ENCODE measurements at regions not wholly inside any gene's neighbourhood (a gene's known extent, or its start where the extent isn't known, plus 50 kb on each side); places are given as distances from the start of the nearest gene placed in this dataset.
"Not testable (repeated sequence)": the region's sequence is repeated elsewhere in the genome, so short reads cannot be mapped to it uniquely, and the experiment has no call there.

DNA sequence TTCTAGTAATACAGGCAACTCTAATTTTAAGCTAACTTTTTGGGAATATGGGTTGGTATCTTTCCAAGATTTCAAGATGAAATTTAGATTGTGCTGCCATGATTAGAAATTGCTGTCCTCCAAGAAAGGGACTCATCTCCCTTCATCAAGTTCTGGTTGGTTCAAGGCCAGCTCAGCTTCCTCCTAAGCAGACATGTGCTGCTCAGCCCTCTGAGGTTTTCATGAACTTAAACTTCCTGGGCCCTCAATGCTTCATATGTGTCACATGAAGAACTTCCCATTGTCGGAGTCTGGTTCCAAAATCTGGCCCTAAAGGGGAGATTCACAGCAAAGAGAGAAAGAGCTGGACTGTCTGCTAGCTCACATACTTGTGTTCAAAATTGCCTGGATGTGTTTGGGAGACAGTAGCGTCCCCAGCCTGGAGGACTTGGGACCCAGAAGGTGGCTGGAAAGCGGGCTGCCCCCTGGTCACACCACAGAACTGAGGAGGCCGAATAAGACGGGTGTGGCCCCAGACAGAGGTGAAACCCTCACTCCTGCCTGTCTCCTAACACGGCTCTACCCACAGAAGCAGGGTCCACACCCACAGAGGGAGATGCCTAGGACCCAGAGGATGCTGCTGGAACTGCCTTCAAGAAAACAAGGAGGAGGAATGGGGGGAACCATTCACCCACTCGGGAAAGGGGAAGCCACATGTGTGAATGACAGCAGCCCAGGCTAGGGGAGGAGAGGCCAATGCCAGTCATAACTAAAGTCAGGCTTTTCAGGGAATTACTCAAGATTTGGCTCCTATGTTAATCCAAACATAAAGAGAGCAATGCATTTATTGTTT, 54.3 kb upstream of the GPR31 start:
- Histone ChIP-seq H3K4me2 (ENCODE audit: insufficient read depth, low read length, poor library complexity, severe bottlenecking) (no peak overlapping the region), H3K4me3 (ENCODE audit: low read length in 2 of 2) (peak overlapping the region in 1 of 2 donors; percentile 23), H2BK5ac (ENCODE audit: low read length) (no peak overlapping the region), H4K91ac (ENCODE audit: low read depth, low read length, poor library complexity) (no peak overlapping the region), H3K79me1 (ENCODE audit: low read depth, low read length) (no peaks in the 10 kb centered on the region), H4K8ac (ENCODE audit: low read depth, low read length) (no peak overlapping the region), H3K4me1 (ENCODE audit: control insufficient read depth in 2 of 2, insufficient read depth in 1 of 2, low read depth in 1 of 2, low read length in 2 of 2) (peaks cover 0 to 2% of the 10 kb centered on the region in 2 donors), H2AK5ac (ENCODE audit: low read depth, low read length) (peak overlapping the region; percentile 35), H3K27me3 (ENCODE audit: control insufficient read depth in 3 of 3, insufficient read depth in 3 of 3, low read depth in 1 of 3, low read length in 3 of 3) (peaks cover 0 to 10% (median 0%) of the 10 kb centered on the region in 3 experiments), H2BK12ac (ENCODE audit: low read length) (no peak overlapping the region), H3K36me3 (replicated peaks in 1 of 2; ENCODE audit: control insufficient read depth in 2 of 2, insufficient read depth in 2 of 2, low read length in 2 of 2) (no peaks in the 10 kb centered on the region), H3K14ac (ENCODE audit: low read length) (no peak overlapping the region), H3K18ac (ENCODE audit: low read length) (peak overlapping the region; percentile 16), H3K23ac (ENCODE audit: low read depth, low read length, poor library complexity) (no peak overlapping the region), H3K9me3 (replicated peaks in 1 of 2; ENCODE audit: control insufficient read depth in 2 of 2, insufficient read depth in 1 of 2, low read depth in 1 of 2, low read length in 2 of 2) (no peaks in the 10 kb centered on the region), H2AFZ (ENCODE audit: low read length) (no peak overlapping the region), H3K4ac (ENCODE audit: low read length) (no peak overlapping the region), H3K9ac (ENCODE audit: low read depth, low read length, poor library complexity) (no peak overlapping the region), H2BK120ac (ENCODE audit: low read depth, low read length) (no peak overlapping the region), H3K27ac (replicated peaks; ENCODE audit: low read length) (no peak overlapping the region), H2BK15ac (ENCODE audit: low read length) (no peak overlapping the region)
- WGBS, 2 donors (ENCODE audit: extremely low coverage in 2 of 2, insufficient read length in 2 of 2, insufficient replicate concordance in 1 of 2), result no CpG with 5 or more reads among the region's 7 CpGs
- no peak for DNase-seq (ENCODE audit: low spot score)

GRCh38 chr6:167212713-167213005, 54.9 kb upstream of the GPR31 start:
- Histone ChIP-seq H3K9ac (ENCODE audit: low read depth, low read length, poor library complexity) (no peak overlapping the region), H4K8ac (ENCODE audit: low read depth, low read length) (no peak overlapping the region), H2BK5ac (ENCODE audit: low read length) (no peak overlapping the region), H3K23ac (ENCODE audit: low read depth, low read length, poor library complexity) (no peak overlapping the region), H4K91ac (ENCODE audit: low read depth, low read length, poor library complexity) (no peak overlapping the region), H2BK15ac (ENCODE audit: low read length) (no peak overlapping the region), H2BK120ac (ENCODE audit: low read depth, low read length) (no peak overlapping the region), H2BK12ac (ENCODE audit: low read length) (no peak overlapping the region), H3K4ac (ENCODE audit: low read length) (no peak overlapping the region), H3K4me3 (ENCODE audit: low read length in 2 of 2) (no peak overlapping the region), H3K9me3 (replicated peaks in 1 of 2; ENCODE audit: control insufficient read depth in 2 of 2, insufficient read depth in 1 of 2, low read depth in 1 of 2, low read length in 2 of 2) (no peaks in the 10 kb centered on the region), H3K79me1 (ENCODE audit: low read depth, low read length) (no peaks in the 10 kb centered on the region), H3K14ac (ENCODE audit: low read length) (no peak overlapping the region), H3K4me2 (ENCODE audit: insufficient read depth, low read length, poor library complexity, severe bottlenecking) (no peak overlapping the region), H3K36me3 (replicated peaks in 1 of 2; ENCODE audit: control insufficient read depth in 2 of 2, insufficient read depth in 2 of 2, low read length in 2 of 2) (no peaks in the 10 kb centered on the region), H3K18ac (ENCODE audit: low read length) (peak overlapping the region; percentile 76), H3K27me3 (ENCODE audit: control insufficient read depth in 3 of 3, insufficient read depth in 3 of 3, low read depth in 1 of 3, low read length in 3 of 3) (peaks cover 0 to 9% (median 0%) of the 10 kb centered on the region in 3 experiments), H3K4me1 (ENCODE audit: control insufficient read depth in 2 of 2, insufficient read depth in 1 of 2, low read depth in 1 of 2, low read length in 2 of 2) (peaks cover 0 to 2% of the 10 kb centered on the region in 2 donors), H2AK5ac (ENCODE audit: low read depth, low read length) (no peak overlapping the region), H3K27ac (replicated peaks; ENCODE audit: low read length) (no peak overlapping the region), H2AFZ (ENCODE audit: low read length) (no peak overlapping the region)
- WGBS, 2 donors (ENCODE audit: extremely low coverage in 2 of 2, insufficient read length in 2 of 2, insufficient replicate concordance in 1 of 2), result no CpG with 5 or more reads among the region's 4 CpGs
- DNase-seq (ENCODE audit: low spot score), result no peak

GRCh38 chr6:167214206-167214605, 56.4 kb upstream of the GPR31 start:
- Histone ChIP-seq H3K4ac (ENCODE audit: low read length) (no peak overlapping the region), H2AFZ (ENCODE audit: low read length) (no peak overlapping the region), H3K27me3 (ENCODE audit: control insufficient read depth in 3 of 3, insufficient read depth in 3 of 3, low read depth in 1 of 3, low read length in 3 of 3) (peaks cover 0 to 7% (median 0%) of the 10 kb centered on the region in 3 experiments), H4K8ac (ENCODE audit: low read depth, low read length) (no peak overlapping the region), H3K4me1 (ENCODE audit: control insufficient read depth in 2 of 2, insufficient read depth in 1 of 2, low read depth in 1 of 2, low read length in 2 of 2) (peaks cover 0 to 2% of the 10 kb centered on the region in 2 donors), H3K4me3 (ENCODE audit: low read length in 2 of 2) (no peak overlapping the region), H3K9ac (ENCODE audit: low read depth, low read length, poor library complexity) (no peak overlapping the region), H2AK5ac (ENCODE audit: low read depth, low read length) (no peak overlapping the region), H2BK120ac (ENCODE audit: low read depth, low read length) (no peak overlapping the region), H3K27ac (replicated peaks; ENCODE audit: low read length) (no peak overlapping the region), H3K79me1 (ENCODE audit: low read depth, low read length) (no peaks in the 10 kb centered on the region), H3K14ac (ENCODE audit: low read length) (no peak overlapping the region), H2BK5ac (ENCODE audit: low read length) (no peak overlapping the region), H3K9me3 (replicated peaks in 1 of 2; ENCODE audit: control insufficient read depth in 2 of 2, insufficient read depth in 1 of 2, low read depth in 1 of 2, low read length in 2 of 2) (no peaks in the 10 kb centered on the region), H3K23ac (ENCODE audit: low read depth, low read length, poor library complexity) (no peak overlapping the region), H2BK12ac (ENCODE audit: low read length) (no peak overlapping the region), H3K18ac (ENCODE audit: low read length) (no peak overlapping the region), H2BK15ac (ENCODE audit: low read length) (no peak overlapping the region), H3K4me2 (ENCODE audit: insufficient read depth, low read length, poor library complexity, severe bottlenecking) (no peak overlapping the region), H3K36me3 (replicated peaks in 1 of 2; ENCODE audit: control insufficient read depth in 2 of 2, insufficient read depth in 2 of 2, low read length in 2 of 2) (no peaks in the 10 kb centered on the region), H4K91ac (ENCODE audit: low read depth, low read length, poor library complexity) (no peak overlapping the region)
- WGBS, 2 donors (ENCODE audit: extremely low coverage in 2 of 2, insufficient read length in 2 of 2, insufficient replicate concordance in 1 of 2), result no CpG with 5 or more reads among the region's 10 CpGs
- no peak for DNase-seq (ENCODE audit: low spot score)

DNA sequence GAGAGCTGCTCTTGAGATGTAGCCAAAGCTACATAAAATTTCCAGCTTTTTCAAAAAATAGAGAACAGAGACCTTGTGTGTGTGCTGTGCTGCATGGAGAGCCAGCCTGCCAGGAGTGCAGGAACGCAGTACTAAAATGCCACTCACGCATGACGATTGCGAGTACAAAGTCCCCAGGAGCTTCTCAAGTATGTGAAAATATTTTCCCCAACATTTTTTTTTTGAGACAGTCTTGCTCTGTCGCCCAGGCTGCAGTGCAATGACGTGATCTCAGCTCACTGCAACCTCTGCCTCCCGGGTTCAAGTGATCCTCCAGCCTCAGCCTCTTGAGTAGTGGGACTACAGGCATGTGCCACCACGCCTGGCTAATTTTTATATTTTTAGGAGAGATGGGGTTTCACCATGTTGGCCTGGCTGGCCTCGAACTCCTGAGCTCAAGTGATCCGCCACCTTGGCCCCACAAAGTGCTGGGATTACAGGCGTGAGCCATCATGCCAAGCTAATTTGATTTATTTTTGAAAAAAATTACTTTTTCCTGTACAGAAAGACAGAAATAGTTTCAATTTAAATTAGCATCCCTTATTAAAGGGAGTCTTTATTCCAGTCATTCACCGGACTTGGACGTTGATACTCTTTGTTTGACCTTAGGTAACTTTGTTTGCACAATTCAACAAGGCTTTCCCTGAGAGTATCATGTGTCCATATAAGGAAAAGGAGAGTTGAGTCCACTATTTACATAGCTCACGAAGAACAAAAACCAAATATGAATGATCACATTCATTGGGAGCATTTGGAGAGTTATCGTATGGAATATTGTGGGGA, 57.9 kb upstream of the GPR31 start:
- not testable (repeated sequence) for H3K4me1 ChIP-seq (ENCODE audit: control insufficient read depth in 2 of 2, insufficient read depth in 1 of 2, low read depth in 1 of 2, low read length in 2 of 2); DNase-seq (ENCODE audit: low spot score); H3K27ac ChIP-seq (replicated peaks; ENCODE audit: low read length)

More for the DNA sequence above, 57.9 kb upstream of the GPR31 start:
- not testable (repeated sequence) for H3K9ac ChIP-seq (ENCODE audit: low read depth, low read length, poor library complexity); H3K27me3 ChIP-seq (ENCODE audit: control insufficient read depth in 3 of 3, insufficient read depth in 3 of 3, low read depth in 1 of 3, low read length in 3 of 3); H3K14ac ChIP-seq (ENCODE audit: low read length); H3K18ac ChIP-seq (ENCODE audit: low read length); H3K36me3 ChIP-seq (replicated peaks in 1 of 2; ENCODE audit: control insufficient read depth in 2 of 2, insufficient read depth in 2 of 2, low read length in 2 of 2); H2AFZ ChIP-seq (ENCODE audit: low read length); H3K4me3 ChIP-seq (ENCODE audit: low read length in 2 of 2); H2BK15ac ChIP-seq (ENCODE audit: low read length); H3K9me3 ChIP-seq (replicated peaks in 1 of 2; ENCODE audit: control insufficient read depth in 2 of 2, insufficient read depth in 1 of 2, low read depth in 1 of 2, low read length in 2 of 2); H2BK120ac ChIP-seq (ENCODE audit: low read depth, low read length); H2BK5ac ChIP-seq (ENCODE audit: low read length); H3K79me1 ChIP-seq (ENCODE audit: low read depth, low read length); H3K23ac ChIP-seq (ENCODE audit: low read depth, low read length, poor library complexity); H2BK12ac ChIP-seq (ENCODE audit: low read length); H4K8ac ChIP-seq (ENCODE audit: low read depth, low read length); H3K4me2 ChIP-seq (ENCODE audit: insufficient read depth, low read length, poor library complexity, severe bottlenecking); H3K4ac ChIP-seq (ENCODE audit: low read length); H4K91ac ChIP-seq (ENCODE audit: low read depth, low read length, poor library complexity); H2AK5ac ChIP-seq (ENCODE audit: low read depth, low read length)
- no CpG with 5 or more reads among the region's 15 CpGs for WGBS, 2 donors (ENCODE audit: extremely low coverage in 2 of 2, insufficient read length in 2 of 2, insufficient replicate concordance in 1 of 2)
